CD4-positive, alpha-beta T cell treated with Interleukin-6 at 100 ng/mL for 8 hours (primary cell): ENCODE measurements at regions not wholly inside any gene's neighbourhood (a gene's known extent, or its start where the extent isn't known, plus 50 kb on each side); places are given as distances from the start of the nearest gene placed in this dataset.
"Not testable (repeated sequence)": the region's sequence is repeated elsewhere in the genome, so short reads cannot be mapped to it uniquely, and the experiment has no call there.

Source experiments
- DNase-seq: peaks from one replicate; pipeline ENCODE4 v3.0.0-alpha.2; 2020; ENCODE audit warnings: mixed read lengths, low spot score

DNA sequence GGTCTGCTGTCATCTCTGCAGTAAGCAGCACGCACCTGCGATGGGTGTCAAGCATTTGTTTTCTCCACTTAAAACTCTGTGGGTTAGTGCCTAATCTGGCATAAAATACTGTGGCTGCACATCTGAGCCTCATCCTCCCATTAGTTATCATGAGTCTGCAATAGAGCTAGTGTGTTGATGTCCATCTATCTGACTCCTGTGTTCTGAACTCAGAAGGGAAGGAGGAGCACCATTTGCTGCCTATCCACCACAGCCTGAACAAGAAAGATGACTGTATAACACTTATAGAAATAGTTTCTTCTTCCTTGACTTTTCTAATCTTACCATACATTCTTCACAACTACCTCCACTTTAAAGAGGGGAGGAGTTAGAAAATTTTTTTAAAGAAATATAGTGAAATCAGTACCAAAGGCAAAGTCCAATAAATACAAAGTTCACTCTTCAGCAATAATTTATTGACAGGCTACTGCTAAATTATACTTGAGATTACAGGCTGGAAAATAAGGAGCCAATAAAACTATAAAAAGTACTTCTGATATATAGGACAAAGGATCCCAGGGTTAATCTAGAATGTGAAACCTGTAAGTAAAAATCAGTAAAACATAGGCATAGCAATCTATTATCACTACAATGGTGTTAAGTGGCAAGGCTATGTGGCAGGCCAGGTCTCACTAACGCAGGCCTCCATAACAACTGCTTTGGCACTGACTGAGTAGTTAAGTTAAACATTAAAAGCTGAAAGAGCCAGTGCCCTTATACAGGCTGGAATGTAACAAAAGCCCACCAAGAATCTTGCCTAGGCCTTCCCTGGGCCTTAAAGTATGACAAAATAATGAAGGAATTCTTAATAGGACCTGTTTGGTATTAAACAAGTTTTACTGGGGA, 70.2 kb downstream of the LGALS9C start:
- not testable (repeated sequence) for DNase-seq

DNA sequence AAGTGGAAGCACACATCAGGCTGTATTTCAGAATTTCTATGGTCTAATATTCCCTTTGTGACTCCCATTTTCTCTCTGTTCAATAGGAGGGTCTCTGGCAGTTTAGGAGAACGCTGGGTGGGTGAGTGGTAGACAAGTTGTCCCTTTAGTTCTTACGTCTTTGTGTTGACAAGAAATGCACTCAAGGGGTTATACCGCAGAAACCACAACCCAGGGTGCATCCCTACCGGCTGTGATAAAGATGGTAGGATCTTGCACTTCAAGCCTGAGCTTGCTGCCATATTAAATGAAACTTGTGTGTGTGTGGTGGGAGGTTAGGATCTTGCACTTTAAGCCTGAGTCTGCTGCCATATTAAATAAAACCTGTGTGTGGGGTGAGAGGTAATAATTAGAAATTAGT, 80.5 kb downstream of the LGALS9C start:
- DNase-seq, result not testable (repeated sequence)

DNA sequence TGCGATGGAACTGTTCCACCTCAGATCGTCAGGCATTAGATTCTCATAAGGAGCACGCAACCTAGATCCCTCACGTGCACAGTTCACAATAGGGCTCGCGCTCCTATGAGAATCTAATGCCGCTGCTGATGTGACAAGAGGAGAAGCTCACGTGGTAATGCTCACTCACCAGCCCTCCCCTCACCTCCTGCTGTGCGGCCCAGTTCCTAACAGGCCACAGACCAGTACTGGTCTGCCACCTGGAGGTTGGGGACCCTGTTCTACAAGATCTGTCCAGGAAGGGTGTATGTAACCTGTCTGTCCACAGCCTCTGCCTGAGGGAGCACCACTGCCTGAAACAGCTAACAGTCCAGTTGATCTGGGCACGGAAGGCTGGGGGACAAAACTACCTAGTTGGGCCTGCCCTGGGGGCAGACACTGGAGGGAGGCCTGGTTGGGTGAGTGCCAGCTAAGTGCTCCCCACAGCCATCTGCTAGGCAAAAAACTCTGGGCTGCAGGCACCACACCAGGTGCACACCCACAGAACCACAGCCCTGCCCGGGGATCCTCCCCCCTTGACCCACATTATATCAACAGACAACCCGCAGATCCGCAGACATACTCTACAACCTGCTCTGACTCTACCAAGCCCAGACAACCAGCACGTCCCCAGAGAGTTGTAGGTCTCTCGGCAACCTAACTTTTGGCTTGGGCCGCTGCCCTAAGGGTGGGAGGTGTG, 80.7 kb downstream of the TBC1D28 start:
- peak; percentile 5 for DNase-seq

DNA sequence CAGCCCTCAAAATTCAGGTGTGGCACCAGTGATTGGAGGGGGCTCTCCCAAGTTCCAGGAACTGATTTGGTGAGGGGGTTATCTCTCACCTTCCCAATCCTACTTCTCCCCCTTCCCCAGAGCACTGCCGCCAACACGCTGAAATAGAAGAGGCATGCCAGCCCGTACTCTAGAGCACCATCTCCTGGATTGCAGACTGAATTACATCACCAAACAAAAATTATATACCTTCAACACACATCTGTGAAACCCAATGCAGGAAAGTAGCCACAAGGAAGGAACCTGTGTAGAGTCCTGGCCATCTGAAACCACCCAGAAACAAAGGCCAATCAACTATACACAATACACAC, 80.1 kb downstream of the TBC1D28 start:
- DNase-seq, result peak; percentile 40

DNA sequence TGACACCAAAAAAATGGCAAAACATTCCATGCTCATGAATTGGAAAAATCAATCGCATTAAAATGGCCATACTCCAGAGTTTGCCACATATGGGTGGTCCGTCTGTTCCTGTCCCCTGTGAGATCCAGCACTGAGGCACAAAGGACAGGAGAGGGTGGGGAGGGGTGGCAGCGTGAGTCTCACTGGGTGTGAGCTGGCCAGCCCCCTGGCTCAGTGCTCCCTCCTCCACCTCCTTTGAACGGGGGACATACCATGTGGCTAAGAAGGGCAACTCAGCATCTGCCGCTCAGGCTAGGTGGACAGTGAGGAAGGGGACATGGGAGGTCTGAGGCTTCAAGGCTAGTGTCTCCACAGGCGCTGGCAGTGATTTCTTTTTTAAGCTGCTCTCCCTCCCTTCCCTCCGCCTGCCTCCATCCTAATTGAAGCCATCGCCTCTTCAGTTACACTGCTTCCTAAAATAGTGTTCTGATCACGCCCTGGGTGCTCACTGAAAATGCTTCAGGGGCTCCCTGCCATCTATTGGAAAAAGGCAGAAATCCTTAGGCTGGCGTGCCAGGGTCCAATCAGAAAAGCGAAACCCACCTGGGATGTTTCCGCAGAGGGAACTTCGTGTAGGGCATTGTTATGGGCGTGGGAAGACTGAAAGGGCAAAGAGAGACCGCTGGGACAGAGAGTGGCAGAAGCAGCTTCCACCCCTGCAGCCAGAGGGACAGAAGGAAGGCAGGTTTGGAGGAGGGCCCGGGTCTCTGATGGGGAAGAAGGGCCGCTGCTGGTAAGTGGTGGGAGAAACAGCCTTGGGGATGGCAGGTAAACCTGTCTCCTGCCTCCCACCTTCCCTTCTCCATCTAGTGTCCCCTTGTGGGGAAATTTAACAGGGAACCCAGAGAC, 75.8 kb downstream of the TBC1D28 start:
- DNase-seq, result not testable (repeated sequence)

DNA sequence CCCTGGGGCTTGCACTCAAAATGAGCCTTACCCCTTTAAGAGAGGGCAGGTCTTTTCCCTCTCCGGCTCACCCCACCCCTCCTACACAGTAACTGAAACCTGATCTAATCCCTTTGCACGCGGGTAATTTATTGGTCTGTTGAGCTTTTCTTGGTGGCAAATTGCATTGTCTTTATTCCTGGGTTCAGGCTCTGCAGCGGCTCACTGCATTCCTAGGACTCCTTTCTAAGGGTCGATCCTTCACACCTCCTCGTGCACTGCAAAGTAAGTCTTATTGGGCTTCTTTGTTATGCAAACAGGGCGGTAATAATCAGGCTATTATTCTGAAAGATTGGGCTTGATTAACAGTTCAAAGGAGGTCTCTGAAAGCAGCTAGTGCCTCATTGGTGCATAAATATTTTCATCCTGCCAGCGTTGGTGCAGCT, 74.7 kb downstream of the TBC1D28 start:
- DNase-seq, result not testable (repeated sequence)

DNA sequence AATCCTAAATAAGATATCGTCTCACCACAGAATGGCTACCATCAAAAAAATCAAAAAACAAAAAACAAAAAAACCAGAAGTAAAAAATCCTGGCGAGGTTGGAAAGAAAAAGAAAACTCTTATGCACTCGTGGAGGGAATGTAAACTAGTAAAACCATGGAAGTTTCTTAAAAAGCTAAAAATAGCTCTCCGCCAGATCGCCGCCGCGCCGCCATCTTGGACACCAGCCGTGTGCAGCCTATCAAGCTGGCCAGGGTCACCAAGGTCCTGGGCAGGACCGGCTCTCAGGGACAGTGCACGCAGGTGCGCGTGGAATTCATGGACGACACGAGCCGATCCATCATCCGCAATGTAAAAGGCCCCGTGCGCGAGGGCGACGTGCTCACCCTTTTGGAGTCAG, 71.7 kb downstream of the TBC1D28 start:
- DNase-seq, result not testable (repeated sequence)

DNA sequence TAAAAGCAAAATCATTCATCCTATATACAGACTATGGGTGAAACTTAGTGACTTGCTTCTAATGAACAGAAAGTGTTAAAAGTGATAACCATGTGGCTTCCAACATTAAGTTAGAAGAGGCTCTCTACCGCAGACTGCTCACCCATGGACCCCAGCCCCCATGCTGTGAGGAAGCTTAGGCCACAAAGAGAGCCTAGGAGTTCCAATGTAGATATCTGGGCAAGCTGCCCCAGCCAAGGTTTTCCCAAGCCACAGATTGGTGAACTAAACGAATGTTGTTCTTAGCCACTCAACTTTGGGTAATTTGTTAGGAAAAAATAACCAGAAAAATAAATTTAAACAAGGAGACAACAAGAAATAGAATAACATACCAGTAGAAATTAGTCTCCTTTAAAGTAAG, 70.1 kb downstream of the TBC1D28 start:
- not testable (repeated sequence) for DNase-seq
